ENCODE measurements at regions not wholly inside any gene's neighbourhood (a gene's known extent, or its start where the extent isn't known, plus 50 kb on each side); places are given as distances from the start of the nearest gene placed in this dataset.
"Not testable (repeated sequence)": the region's sequence is repeated elsewhere in the genome, so short reads cannot be mapped to it uniquely, and the experiment has no call there.

GRCh38 chr6:121594053-121594452, 158.6 kb downstream of the GJA1 start:
- no peak for DNase-seq (ENCODE audit: low read depth, low spot score)

GRCh38 chr6:121595646-121596045, 160.2 kb downstream of the GJA1 start:
- no peak for DNase-seq (ENCODE audit: low read depth, low spot score)

DNA sequence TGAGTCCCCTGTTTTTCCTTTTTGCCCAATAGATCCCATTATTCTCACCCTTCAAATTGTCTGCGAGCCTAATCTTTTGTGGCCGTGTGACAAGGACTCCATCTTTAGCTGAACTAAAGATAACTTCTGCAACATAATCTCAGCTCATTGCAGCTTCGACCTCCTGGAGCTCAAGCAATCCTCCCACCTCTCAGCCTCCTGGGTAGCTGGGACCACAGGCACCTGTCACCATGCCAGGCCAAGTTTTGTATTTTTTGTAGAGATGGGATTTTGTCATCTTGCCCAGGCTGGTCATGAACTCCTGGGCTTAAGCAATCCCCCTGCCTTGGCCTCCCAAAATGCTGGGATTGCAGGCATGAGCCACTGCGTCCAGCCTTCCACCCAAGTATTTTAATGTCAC, 161.0 kb downstream of the GJA1 start:
- no peak for DNase-seq (ENCODE audit: low read depth, low spot score)

DNA sequence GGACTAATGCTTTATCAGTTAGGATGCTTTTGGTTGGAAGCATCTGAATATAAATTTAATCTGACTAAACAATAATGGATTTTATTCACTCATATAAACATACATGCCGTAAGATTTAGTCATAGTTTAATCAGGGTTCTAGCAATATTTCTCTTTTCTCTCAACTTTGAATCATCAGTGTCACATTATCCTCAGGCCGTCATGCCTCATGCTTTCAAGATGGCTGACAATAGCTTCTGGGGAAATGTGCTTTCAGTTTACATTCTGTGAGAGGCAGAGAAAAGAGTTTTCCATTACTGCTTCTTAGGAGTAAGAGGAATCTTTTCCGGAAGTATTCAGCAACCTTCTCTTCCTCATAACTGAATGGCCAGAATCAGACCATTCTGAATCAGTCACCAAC, 162.2 kb downstream of the GJA1 start:
- DNase-seq (ENCODE audit: low read depth, low spot score), result no peak

DNA sequence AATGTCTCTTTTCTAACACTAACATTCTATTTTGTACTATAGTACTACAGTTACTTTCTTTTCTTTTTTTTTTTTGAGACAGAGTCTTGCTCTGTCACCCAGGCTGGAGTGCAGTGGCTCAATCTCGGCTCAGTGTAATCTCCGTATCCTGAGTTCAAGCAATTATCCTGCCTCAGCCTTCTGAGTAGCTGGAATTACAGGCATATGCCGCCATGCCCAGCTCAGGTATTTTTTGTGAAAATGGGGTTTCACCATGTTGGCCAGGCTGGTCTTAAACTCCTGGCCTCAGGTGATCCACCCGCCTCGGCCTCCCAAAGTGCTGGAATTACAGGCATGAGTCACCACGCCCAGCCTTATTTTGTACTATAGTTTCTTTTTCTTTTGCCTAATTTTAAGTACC, 163.9 kb downstream of the GJA1 start:
- not testable (repeated sequence) for DNase-seq (ENCODE audit: low read depth, low spot score)

- DNase-seq (ENCODE audit: low read depth, low spot score), result no peak
Observed at GRCh38 chr6:121600389-121601168, 165.1 kb downstream of the GJA1 start.

DNA sequence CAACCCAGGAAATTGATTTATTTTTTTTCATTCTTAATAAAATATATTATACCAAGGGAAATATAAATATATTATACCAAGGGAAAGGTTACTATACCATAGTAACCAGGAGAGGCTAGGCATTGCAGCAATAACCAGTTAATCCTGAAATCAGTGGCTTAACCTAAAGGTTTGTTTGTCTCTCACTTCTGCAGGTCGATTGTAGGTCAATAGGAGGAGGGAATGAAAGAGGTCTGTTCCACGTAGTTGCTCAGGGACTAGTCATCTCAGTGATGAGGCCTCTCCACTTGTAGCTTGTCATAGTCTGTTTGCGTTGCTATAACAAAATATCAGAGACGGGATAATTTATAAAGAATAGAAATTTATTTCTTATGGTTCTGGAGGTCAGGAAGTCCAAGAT, 168.0 kb downstream of the GJA1 start:
- DNase-seq (ENCODE audit: low read depth, low spot score), result no peak

GRCh38 chr6:121607721-121608120, 172.3 kb downstream of the GJA1 start:
- DNase-seq (ENCODE audit: low read depth, low spot score), result no peak

DNA sequence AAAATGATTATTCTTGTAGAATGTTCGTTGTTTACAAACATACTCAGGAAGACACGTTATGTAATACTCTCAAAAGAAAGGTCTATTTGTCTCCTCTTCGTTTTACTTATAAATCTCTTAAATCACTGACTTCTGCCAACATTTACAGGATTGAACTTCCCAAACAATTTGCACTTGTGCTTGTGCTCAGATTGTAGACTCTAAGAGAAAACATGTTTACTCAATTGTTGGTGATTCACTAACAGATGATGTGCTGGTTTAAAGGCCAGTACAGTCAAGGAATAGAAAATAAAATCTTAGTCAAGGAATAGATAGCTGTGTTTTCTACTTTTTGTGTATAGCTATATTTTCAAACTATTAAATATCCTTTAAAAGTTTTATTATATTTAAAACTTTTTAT, 172.8 kb downstream of the GJA1 start:
- DNase-seq (ENCODE audit: low read depth, low spot score), result no peak

- no peak for DNase-seq (ENCODE audit: low read depth, low spot score)
Observed at GRCh38 chr6:121609281-121609680, 173.8 kb downstream of the GJA1 start.

DNA sequence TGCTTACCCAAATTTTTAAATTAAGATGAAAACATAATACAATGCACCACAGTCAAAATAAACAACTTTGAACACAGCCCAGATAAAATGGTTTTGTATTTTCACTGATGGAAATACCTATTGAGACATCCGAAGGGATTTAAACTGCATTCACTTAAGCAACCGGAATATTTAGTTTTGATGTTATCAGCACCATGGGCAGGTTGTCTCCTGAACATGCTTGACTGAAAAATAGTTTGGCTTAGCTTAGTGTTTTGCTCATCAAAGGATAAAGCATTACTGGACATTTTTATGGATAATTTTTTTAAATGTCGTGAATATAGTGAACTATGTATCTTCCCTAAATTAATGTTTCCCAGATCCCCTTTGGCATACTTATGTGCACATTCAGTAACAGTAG, 177.5 kb downstream of the GJA1 start:
- DNase-seq (ENCODE audit: low read depth, low spot score), result no peak

DNA sequence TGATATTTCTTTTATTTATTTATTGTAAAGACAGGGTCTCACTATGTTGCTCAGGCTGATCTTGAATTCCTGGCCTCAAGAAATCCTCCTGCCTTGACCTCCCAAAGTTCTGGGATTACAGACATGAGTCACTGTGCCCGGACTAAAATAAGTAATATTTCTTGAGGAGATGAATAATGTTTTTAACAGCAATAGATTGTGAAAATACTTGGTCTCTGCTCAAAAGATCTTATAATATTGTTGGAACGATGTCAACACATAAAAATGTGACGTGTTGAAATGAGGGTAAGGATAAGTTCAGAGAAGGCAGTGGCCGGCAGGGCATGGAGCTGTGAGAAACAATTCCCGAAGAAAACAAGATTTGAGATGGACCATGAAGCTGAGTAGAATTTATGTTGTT, 178.7 kb downstream of the GJA1 start:
- no peak for DNase-seq (ENCODE audit: low read depth, low spot score)

DNA sequence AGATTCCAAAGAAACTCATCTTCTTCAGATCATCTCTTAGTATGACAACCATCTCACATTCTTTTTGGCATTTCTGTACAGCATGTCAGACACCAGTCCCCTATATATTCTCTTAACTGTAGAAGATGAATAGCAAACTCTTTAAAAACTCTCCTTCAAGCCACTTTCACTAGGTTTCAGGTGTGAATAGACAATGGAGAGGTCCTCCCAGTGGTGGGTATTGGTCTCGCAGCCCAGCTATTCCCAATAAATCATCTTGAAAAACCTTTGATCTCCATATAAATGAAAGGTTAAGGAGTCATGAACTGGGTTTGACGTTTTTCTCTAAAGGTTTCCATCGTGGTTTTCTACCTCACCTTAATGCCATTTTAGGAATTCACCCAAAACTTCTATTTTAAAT, 180.0 kb downstream of the GJA1 start:
- no peak for DNase-seq (ENCODE audit: low read depth, low spot score)

DNA sequence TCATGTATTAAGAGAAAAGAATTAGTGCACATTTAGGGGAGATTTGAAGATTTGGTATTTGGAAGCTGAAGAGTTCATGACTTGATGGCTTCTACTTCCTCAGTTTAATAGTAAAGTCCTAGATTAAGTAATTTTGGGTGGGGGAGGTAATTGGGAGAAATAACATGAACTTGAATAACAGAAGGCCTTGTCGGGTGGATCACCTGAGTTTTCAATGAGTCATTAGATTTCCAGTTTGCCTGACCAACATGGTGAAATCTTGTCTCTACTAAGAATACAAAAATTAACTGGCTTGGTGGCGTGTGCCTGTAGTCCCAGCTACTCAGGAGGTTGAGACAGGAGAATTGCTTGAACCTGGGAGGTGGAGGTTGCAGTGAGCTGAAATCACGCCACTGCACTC, 181.0 kb downstream of the GJA1 start:
- DNase-seq (ENCODE audit: low read depth, low spot score), result no peak

DNA sequence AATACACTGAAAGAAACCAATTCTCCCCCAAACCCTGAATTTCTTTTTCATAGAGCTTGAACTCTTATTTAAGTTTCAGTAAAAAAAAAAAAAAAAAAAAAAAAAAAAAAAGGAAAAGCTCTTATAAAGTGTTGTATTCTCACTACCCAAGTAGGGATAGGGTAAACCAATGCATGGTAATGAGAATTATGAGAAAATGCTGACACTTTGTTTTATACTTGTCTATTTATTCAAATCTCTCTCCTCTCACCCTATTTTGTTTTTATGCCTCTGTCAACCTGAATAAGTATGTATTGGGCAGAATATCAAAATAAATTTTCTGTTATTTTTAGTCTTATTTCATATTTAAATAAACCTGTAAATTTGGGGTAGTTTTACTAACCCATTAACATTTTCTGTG, 181.9 kb downstream of the GJA1 start:
- no peak for DNase-seq (ENCODE audit: low read depth, low spot score)

DNA sequence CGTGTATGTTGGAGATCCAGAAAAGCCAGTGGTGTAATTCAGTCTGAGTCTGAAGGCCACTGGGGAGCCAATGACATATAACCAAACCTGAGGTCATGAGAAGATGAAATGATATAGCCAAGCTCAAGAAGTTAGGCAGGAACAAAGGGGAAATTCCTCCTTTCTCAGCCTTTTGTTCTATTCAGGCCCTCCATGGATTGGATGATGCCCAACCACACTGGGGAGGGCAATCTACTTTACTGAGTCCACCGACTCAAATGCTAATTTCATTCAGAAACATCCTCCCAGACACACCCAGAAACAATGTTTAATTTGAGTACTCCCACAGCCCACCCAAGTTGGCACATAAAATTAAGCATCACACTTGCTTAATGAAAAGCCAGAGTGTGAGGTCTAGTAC, 183.6 kb downstream of the GJA1 start:
- no peak for DNase-seq (ENCODE audit: low read depth, low spot score)

- DNase-seq (ENCODE audit: low read depth, low spot score), result no peak
Observed at GRCh38 chr6:121619987-121620740, 184.7 kb downstream of the GJA1 start.

- DNase-seq (ENCODE audit: low read depth, low spot score), result no peak
Observed at GRCh38 chr6:121627761-121628160, 192.3 kb downstream of the GJA1 start.

GRCh38 chr6:121630716-121631115, 195.3 kb downstream of the GJA1 start:
- DNase-seq (ENCODE audit: low read depth, low spot score), result no peak

GRCh38 chr6:121631752-121632151, 196.3 kb downstream of the GJA1 start:
- not testable (repeated sequence) for DNase-seq (ENCODE audit: low read depth, low spot score)

GRCh38 chr6:121633309-121633708, 197.9 kb downstream of the GJA1 start:
- no peak for DNase-seq (ENCODE audit: low read depth, low spot score)

- DNase-seq (ENCODE audit: low read depth, low spot score), result not testable (repeated sequence)
Observed at GRCh38 chr6:121634586-121634985, 199.1 kb downstream of the GJA1 start.

- no peak for DNase-seq (ENCODE audit: low read depth, low spot score)
Observed at GRCh38 chr6:121635355-121635754, 199.9 kb downstream of the GJA1 start.

Measured in brain pericyte (primary cell).